ENCODE measurements at regions not wholly inside any gene's neighbourhood (a gene's known extent, or its start where the extent isn't known, plus 50 kb on each side); places are given as distances from the start of the nearest gene placed in this dataset.

GRCh38 chr1:4590756-4591155 lies 63.7 kb upstream of the AJAP1 start:
- DNase-seq (ENCODE audit: extremely low read depth in 1 of 11, low read depth in 9 of 11, low spot score in 4 of 11) = no peak

- no peak for DNase-seq (ENCODE audit: extremely low read depth in 1 of 11, low read depth in 9 of 11, low spot score in 4 of 11)
Observed at GRCh38 chr1:4591926-4592325, 62.5 kb upstream of the AJAP1 start.

GRCh38 chr1:4593106-4593505 lies 61.3 kb upstream of the AJAP1 start:
- no peak for DNase-seq (ENCODE audit: extremely low read depth in 1 of 11, low read depth in 9 of 11, low spot score in 4 of 11)

GRCh38 chr1:4594286-4594991 lies 60.0 kb upstream of the AJAP1 start:
- DNase-seq (ENCODE audit: extremely low read depth in 1 of 11, low read depth in 9 of 11, low spot score in 4 of 11) = no peak

GRCh38 chr1:4595341-4596225 lies 58.8 kb upstream of the AJAP1 start:
- DNase-seq (ENCODE audit: extremely low read depth in 1 of 11, low read depth in 9 of 11, low spot score in 4 of 11) = no peak

- no peak for DNase-seq (ENCODE audit: extremely low read depth in 1 of 11, low read depth in 9 of 11, low spot score in 4 of 11)
Observed at GRCh38 chr1:4596486-4596885, 57.9 kb upstream of the AJAP1 start.

- no peak for DNase-seq (ENCODE audit: extremely low read depth in 1 of 11, low read depth in 9 of 11, low spot score in 4 of 11)
Observed at GRCh38 chr1:4597020-4597419, 57.4 kb upstream of the AJAP1 start.

GRCh38 chr1:4598561-4598960 lies 55.8 kb upstream of the AJAP1 start:
- no peak for DNase-seq (ENCODE audit: extremely low read depth in 1 of 11, low read depth in 9 of 11, low spot score in 4 of 11)

- DNase-seq (ENCODE audit: extremely low read depth in 1 of 11, low read depth in 9 of 11, low spot score in 4 of 11) = no peak
Observed at GRCh38 chr1:4599521-4599920, 54.9 kb upstream of the AJAP1 start.

GRCh38 chr1:4599951-4600481 lies 54.4 kb upstream of the AJAP1 start:
- DNase-seq (ENCODE audit: extremely low read depth in 1 of 11, low read depth in 9 of 11, low spot score in 4 of 11) = no peak

GRCh38 chr1:4600615-4601460 lies 53.6 kb upstream of the AJAP1 start:
- no peak for DNase-seq (ENCODE audit: extremely low read depth in 1 of 11, low read depth in 9 of 11, low spot score in 4 of 11)

GRCh38 chr1:4601941-4602340 lies 52.5 kb upstream of the AJAP1 start:
- no peak for DNase-seq (ENCODE audit: extremely low read depth in 1 of 11, low read depth in 9 of 11, low spot score in 4 of 11)

- no peak for DNase-seq (ENCODE audit: extremely low read depth in 1 of 11, low read depth in 9 of 11, low spot score in 4 of 11)
Observed at GRCh38 chr1:4602462-4603294, 51.7 kb upstream of the AJAP1 start.

- no peak for DNase-seq (ENCODE audit: extremely low read depth in 1 of 11, low read depth in 9 of 11, low spot score in 4 of 11)
Observed at GRCh38 chr1:4603295-4604110, 50.9 kb upstream of the AJAP1 start.
